GM23248 (cell line): ENCODE measurements at regions not wholly inside any gene's neighbourhood (a gene's known extent, or its start where the extent isn't known, plus 50 kb on each side); places are given as distances from the start of the nearest gene placed in this dataset.

Experiments
- EZH2 ChIP-seq: fragments of 200-600 bp; sonication (generic); IDR thresholded peaks from 2 replicates; pipeline ENCODE4 v1.6.1; 2018; ENCODE audit warnings: antibody characterized with exemption, mild to moderate bottlenecking; ENCODE audit not compliant: insufficient read depth, poor library complexity, severe bottlenecking
- EZH2phosphoT487 ChIP-seq: fragments of 200-600 bp; sonication (generic); IDR thresholded peaks from 2 replicates; pipeline ENCODE4 v1.6.1; 2018; ENCODE audit warnings: antibody characterized with exemption, moderate library complexity, mild to moderate bottlenecking, low read depth; ENCODE audit not compliant: insufficient read depth

GRCh38 chr11:21630934-21631478, 561.9 kb upstream of the ANO5 start:
- no peak for TF ChIP-seq EZH2phosphoT487
- no peak for TF ChIP-seq EZH2
